ENCODE measurements at regions not wholly inside any gene's neighbourhood (a gene's known extent, or its start where the extent isn't known, plus 50 kb on each side); places are given as distances from the start of the nearest gene placed in this dataset.
A peak's percentile ranks its signal among the peaks of the same experiment; 100 is the strongest.

- Histone ChIP-seq H3K36me3 (ENCODE audit: control insufficient read depth in 2 of 2, extremely low read depth in 1 of 2, insufficient read depth in 2 of 2, low read length in 2 of 2) (no peaks in the 10 kb centered on the region), H3K9me1 (replicated peaks; ENCODE audit: control insufficient read depth, extremely low read depth, insufficient read depth, low read length) (no peaks in the 10 kb centered on the region), H3K27ac (ENCODE audit: insufficient read depth, low read depth, low read length) (no peak overlapping the region), H3K9ac (replicated peaks; ENCODE audit: extremely low read depth, insufficient read depth, low read length) (no peak overlapping the region), H3K4me2 (ENCODE audit: insufficient read depth, low read length) (no peak overlapping the region), H3K4me3 (replicated peaks in 1 of 3; ENCODE audit: insufficient read depth in 1 of 3, low read depth in 1 of 3, low read length in 3 of 3) (no peak overlapping the region), H2AFZ (ENCODE audit: low read depth, low read length) (peak overlapping the region; percentile 32), H3K9me3 (replicated peaks; ENCODE audit: control insufficient read depth, insufficient read depth, low read length) (no peaks in the 10 kb centered on the region), H4K20me1 (replicated peaks; ENCODE audit: control insufficient read depth, extremely low read depth, insufficient read depth, low read length) (no peaks in the 10 kb centered on the region), H3K79me2 (ENCODE audit: control insufficient read depth, insufficient read depth, low read length) (no peaks in the 10 kb centered on the region), H3K4me1 (ENCODE audit: control insufficient read depth, extremely low read depth, insufficient read depth, low read length) (peaks cover 24% of the 10 kb centered on the region), H3K27me3 (ENCODE audit: control insufficient read depth in 2 of 2, insufficient read depth in 2 of 2, low read length in 2 of 2) (no peaks in the 10 kb centered on the region)
- FAIRE-seq = no peak
- TF ChIP-seq MYC (IDR thresholded peaks at IDR 0.05; ENCODE audit: low read depth, low read length) = no peak
- ChIA-PET POLR2A (no interaction called here), CTCF (interaction anchor here (1.9 to 2.0 kb wide), 2 partner anchors 9 to 20 kb away, joined by 4 read pairs; no protein-coding TSS in a partner anchor)
- intact Hi-C loops (cut with micrococcal nuclease) = no loop called here
- no TSS peak for BruUV-seq (replicated peaks)
- dilution Hi-C loops (cut with MboI; ENCODE audit: extremely low pct_ligation_motif_present, low sequenced_read_pairs) = no loop called here
- DNase-seq (ENCODE audit: low read depth, low spot score) = no peak
Observed at GRCh38 chr2:62576276-62576939, 70.4 kb upstream of the TMEM17 start.

GRCh38 chr2:62573936-62574335, 67.9 kb upstream of the TMEM17 start:
- Histone ChIP-seq H3K9me3 (replicated peaks; ENCODE audit: control insufficient read depth, insufficient read depth, low read length) (no peaks in the 10 kb centered on the region), H3K4me3 (replicated peaks in 1 of 3; ENCODE audit: insufficient read depth in 1 of 3, low read depth in 1 of 3, low read length in 3 of 3) (no peak overlapping the region), H3K4me2 (ENCODE audit: insufficient read depth, low read length) (no peak overlapping the region), H3K79me2 (ENCODE audit: control insufficient read depth, insufficient read depth, low read length) (no peaks in the 10 kb centered on the region), H3K4me1 (ENCODE audit: control insufficient read depth, extremely low read depth, insufficient read depth, low read length) (peaks cover 16% of the 10 kb centered on the region), H3K36me3 (ENCODE audit: control insufficient read depth in 2 of 2, extremely low read depth in 1 of 2, insufficient read depth in 2 of 2, low read length in 2 of 2) (no peaks in the 10 kb centered on the region), H3K9me1 (replicated peaks; ENCODE audit: control insufficient read depth, extremely low read depth, insufficient read depth, low read length) (no peaks in the 10 kb centered on the region), H3K9ac (replicated peaks; ENCODE audit: extremely low read depth, insufficient read depth, low read length) (no peak overlapping the region), H2AFZ (ENCODE audit: low read depth, low read length) (no peak overlapping the region), H3K27ac (ENCODE audit: insufficient read depth, low read depth, low read length) (no peak overlapping the region), H4K20me1 (replicated peaks; ENCODE audit: control insufficient read depth, extremely low read depth, insufficient read depth, low read length) (no peaks in the 10 kb centered on the region), H3K27me3 (ENCODE audit: control insufficient read depth in 2 of 2, insufficient read depth in 2 of 2, low read length in 2 of 2) (peaks cover 0 to 2% of the 10 kb centered on the region in 2 experiments)
- dilution Hi-C loops (cut with MboI; ENCODE audit: extremely low pct_ligation_motif_present, low sequenced_read_pairs) = no loop called here
- POLR2A ChIA-PET = no interaction called here
- no TSS peak for BruUV-seq (replicated peaks)
- intact Hi-C loops (cut with micrococcal nuclease) = no loop called here
- FAIRE-seq (no peak), DNase-seq (ENCODE audit: low read depth, low spot score) (no peak)
- CTCF ChIA-PET = no interaction called here
- TF ChIP-seq JUN (IDR thresholded peaks at IDR 0.05; ENCODE audit: borderline replicate concordance, insufficient read depth, insufficient read length, low read depth) (no peak), POLR2A (IDR thresholded peaks at IDR 0.05; ENCODE audit: low read depth, low read length) (no peak), FOS (IDR thresholded peaks at IDR 0.05; ENCODE audit: borderline replicate concordance, insufficient read depth, low read length) (no peak), GATA2 (IDR thresholded peaks at IDR 0.05; ENCODE audit: insufficient read depth, insufficient read length, low read depth, low read length) (no peak), CTCF (IDR thresholded peaks at IDR 0.05; ENCODE audit: extremely low read depth in 1 of 2, insufficient read depth in 1 of 2, low read depth in 1 of 2, low read length in 2 of 2) (no peak), POLR2AphosphoS5 (IDR thresholded peaks at IDR 0.05; ENCODE audit: insufficient read depth, low read depth, low read length) (no peak), MYC (IDR thresholded peaks at IDR 0.05; ENCODE audit: low read depth, low read length) (no peak), MAX (IDR thresholded peaks at IDR 0.05; ENCODE audit: insufficient read depth, insufficient read length) (no peak), EZH2 (IDR thresholded peaks at IDR 0.05; ENCODE audit: borderline replicate concordance, low read depth, low read length, severe bottlenecking) (no peak)
